ENCODE measurements at regions not wholly inside any gene's neighbourhood (a gene's known extent, or its start where the extent isn't known, plus 50 kb on each side); places are given as distances from the start of the nearest gene placed in this dataset.

DNA sequence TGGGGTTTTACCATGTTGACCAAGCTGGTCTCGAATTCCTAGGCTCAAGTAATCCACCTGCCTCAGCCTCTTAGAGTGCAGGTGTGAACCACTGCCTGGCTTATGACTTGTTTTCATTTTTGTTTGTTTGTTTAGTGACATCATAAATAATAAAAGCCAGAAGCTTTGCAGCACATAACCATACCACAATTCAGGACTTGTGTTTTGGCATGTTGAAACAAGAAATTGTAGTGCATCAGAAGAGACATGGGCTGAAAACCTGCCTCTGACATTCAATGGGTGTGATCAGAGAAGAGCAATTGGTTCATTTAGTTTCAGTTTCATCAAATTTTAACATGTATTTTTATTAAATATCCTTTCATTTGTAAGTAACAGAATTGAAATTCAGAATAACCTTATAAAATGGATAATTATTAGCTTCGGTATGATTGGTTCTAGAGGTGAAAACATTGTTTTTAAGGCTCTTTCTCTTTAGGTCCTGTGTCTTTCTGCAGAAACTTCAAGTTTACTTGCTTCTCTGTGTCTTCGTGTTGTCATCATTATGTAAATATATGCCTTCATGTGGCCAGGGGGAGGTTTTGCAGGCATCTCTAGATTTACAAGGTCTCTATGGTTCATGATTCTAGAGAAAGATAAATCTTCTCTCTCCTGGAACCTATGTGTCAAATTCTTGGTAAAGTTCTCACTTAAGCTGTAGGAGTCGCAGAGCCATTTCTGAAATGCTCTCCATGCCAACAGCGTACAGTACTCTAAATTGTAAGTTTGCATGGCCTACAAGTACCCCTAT lies 312.0 kb downstream of the KCNC2 start:
- TF ChIP-seq CTCF (IDR thresholded peaks at IDR 0.05), result no peak
- TF ChIP-seq POLR2A (IDR thresholded peaks at IDR 0.05), result no peak
